GM18873 (cell line): ENCODE measurements at regions not wholly inside any gene's neighbourhood (a gene's known extent, or its start where the extent isn't known, plus 50 kb on each side); places are given as distances from the start of the nearest gene placed in this dataset.
"Not testable (repeated sequence)": the region's sequence is repeated elsewhere in the genome, so short reads cannot be mapped to it uniquely, and the experiment has no call there.

Source experiments
- ATAC-seq: cut with Tn5 transposase; IDR thresholded peaks from one replicate; pipeline ENCODE4 v1.9.1; 2021; ENCODE audit warnings: mild to moderate bottlenecking, moderate library complexity, moderate number of reproducible peaks; ENCODE audit not compliant: unreplicated experiment, low FRiP score

DNA sequence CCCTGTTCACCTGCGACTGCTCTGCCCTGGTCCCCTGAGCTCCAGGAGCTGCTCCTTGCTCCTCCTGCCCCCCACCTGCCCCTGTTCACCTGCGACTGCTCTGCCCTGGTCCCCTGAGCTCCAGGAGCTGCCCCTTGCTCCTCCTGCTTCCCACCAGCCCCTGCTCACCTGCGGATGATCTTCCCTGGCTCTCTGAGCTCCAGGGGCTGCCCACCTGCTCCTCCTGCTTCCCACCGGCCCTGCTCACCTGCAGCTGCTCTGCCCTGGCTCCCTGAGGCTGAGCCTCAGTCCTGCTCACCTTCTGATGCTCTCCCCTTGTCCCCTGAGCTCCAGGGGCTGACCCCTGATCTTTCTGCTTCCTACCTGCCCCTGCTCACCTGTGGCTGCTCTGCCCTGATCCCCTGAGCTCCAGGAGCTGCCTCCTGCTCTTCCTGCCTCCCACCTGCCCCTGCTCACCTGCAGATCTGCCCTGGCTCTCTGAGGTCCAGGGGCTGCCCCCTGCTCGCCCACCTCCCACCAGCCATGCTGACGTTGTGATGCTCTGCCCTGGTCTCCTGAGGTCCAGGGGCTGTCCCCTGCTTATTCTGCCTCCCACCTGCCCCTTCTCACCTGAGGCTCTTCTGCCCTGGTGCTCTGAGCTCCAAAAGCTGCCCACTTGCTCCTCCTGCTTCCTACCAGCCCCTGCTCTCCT is 219.2 kb downstream of the TMEM121 start:
- ATAC-seq: no peak

DNA sequence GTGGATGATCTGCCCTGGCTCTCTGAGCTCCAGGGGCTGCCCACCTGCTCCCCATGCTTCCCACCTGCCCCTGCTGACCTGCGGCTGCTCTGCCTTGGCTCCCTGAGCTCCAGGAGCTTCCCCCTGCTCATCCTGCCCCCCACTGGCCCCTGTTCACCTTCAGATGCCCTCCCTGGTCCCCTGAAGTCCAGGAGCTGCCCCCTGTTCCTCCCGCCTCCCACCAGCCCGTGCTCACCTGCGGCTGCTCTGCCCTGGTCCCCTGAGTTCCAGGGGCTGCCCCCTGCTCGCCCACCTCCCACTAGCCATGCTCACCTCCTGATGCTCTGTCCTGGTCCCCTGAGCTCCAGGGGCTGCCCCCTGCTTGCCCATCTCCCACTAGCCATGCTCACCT is 219.7 kb downstream of the TMEM121 start:
- no peak for ATAC-seq

- ATAC-seq: not testable (repeated sequence)
Measured at GRCh38 chr14:105746800-105747502, 220.6 kb downstream of the TMEM121 start.

- not testable (repeated sequence) for ATAC-seq
Measured at GRCh38 chr14:105747503-105748203, 221.3 kb downstream of the TMEM121 start.

DNA sequence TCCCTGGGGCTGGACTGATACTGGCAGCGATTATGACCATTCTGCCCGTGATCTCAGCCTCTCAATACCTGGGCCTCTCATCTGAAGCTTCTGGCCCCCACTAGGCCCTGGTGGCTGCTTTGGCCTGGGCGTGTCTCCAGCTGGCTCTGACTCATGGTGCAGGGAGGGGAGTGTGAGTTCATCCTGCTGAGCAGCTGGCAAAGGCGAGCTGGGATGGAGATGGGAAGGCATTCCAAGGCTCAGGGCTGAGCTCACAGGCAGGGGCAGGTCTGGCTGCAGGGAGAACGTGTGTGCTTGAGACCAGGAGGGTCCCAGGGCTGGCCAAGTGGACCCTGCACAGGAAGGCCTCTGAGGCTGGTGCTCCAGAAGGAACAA is 221.8 kb downstream of the TMEM121 start:
- ATAC-seq: no peak

DNA sequence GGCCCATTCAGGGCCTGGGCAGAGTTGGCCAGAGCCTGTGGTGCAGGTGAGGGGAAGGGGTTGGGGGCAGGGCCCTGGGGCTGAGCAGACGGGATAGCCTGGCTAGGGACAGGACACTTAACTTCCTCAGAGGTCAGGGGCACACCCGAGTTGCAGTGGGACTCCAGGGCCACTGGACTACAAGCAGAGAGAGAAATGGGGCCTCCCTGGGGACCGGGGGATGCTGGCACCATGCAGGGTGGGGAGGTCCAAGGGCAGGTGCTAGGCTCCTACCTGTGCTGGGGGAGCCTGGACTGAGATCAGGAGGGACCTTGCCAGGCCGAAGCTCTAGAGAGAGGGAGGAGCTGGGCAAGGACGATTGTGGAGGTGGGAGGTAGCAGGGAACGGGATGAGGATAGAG is 222.3 kb downstream of the TMEM121 start:
- ATAC-seq: not testable (repeated sequence)

- not testable (repeated sequence) for ATAC-seq
Measured at GRCh38 chr14:105749870-105750541, 223.6 kb downstream of the TMEM121 start.

GRCh38 chr14:105751291-105751751 is 224.9 kb downstream of the TMEM121 start:
- ATAC-seq: not testable (repeated sequence)

GRCh38 chr14:105752420-105752819 is 226.0 kb downstream of the TMEM121 start:
- not testable (repeated sequence) for ATAC-seq

GRCh38 chr14:105760691-105761344 is 234.4 kb downstream of the TMEM121 start:
- no peak for ATAC-seq

- not testable (repeated sequence) for ATAC-seq
Measured at GRCh38 chr14:105761345-105761740, 235.0 kb downstream of the TMEM121 start.

DNA sequence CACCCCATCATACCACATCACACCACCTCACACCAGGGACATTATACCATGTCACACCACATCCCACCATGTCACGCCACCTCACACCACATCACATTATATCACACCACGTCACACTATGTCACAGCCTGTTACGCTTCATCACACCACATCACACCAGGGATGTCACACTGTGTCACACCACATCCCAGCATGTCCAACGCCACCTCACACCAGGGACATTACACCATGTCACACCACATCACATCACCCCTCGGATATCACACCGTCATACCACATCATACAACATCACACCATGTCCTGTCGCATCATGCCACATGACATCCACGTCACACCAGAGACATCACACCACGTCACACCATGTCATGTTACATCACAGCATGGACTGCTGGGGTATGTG is 235.5 kb downstream of the TMEM121 start:
- ATAC-seq: no peak

GRCh38 chr14:105762262-105762661 is 235.9 kb downstream of the TMEM121 start:
- not testable (repeated sequence) for ATAC-seq

DNA sequence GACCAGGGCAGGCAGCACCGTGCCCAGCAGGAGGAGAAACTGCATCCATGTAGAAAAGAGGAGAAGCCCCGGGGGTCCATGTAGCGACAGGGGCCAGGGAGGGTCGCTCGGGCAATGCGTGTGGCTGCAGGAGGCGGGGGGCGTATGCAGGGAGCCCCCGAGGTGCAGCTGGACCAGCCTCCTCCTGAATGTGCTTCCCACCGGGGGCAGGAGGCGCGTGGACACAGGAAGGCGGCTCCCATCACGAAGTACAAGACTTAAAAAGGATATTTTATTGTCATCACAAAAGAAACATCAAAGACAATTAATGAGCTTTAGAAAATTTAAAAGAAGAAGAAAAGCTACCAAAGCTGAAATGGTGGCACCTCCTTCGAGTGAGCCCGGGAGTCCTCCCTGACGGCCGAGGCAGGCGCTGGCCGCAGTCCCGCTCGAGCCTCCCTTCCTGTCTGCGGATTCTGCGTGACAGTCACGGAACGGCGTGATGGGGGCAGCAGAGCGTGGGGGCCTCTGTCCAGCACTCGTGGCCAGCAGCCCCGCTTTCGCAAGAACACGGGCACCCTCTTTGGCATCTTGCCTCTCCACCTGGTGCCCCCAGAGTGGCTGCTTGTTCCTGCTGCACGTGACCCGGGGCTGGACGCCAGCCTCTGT is 238.0 kb downstream of the TMEM121 start:
- ATAC-seq: not testable (repeated sequence)

- ATAC-seq: not testable (repeated sequence)
Measured at GRCh38 chr14:105765072-105765825, 238.9 kb downstream of the TMEM121 start.

- no peak for ATAC-seq
Measured at GRCh38 chr14:105765893-105766614, 239.7 kb downstream of the TMEM121 start.

DNA sequence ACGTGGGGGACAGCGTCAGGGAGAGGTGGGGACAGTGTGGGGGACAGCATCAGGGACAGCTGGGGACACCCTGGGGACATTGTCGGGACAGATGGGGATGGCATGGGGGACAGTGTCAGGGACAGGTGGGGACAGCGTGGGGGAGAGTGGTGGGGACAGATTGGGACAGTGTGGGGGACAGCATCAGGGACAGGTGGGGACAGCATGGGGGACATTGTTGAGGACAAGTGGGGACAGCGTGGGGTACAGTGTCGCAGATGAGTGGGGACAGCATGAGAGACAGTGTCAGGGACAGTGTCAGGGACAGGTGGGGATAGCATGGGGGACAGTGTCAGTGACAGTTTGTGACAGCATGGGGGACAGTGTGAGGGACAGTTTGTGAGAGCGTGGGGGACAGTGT is 240.9 kb downstream of the TMEM121 start:
- ATAC-seq: no peak

GRCh38 chr14:105768039-105768438 is 241.7 kb downstream of the TMEM121 start:
- not testable (repeated sequence) for ATAC-seq
